SK-N-SH treated with all-trans-retinoic acid at 6 μM for 48 hours (cell line): ENCODE measurements at regions not wholly inside any gene's neighbourhood (a gene's known extent, or its start where the extent isn't known, plus 50 kb on each side); places are given as distances from the start of the nearest gene placed in this dataset.

Source experiments
- ATAC-seq: fragments of 200-7000 bp; cut with Tn5 transposase; 3 replicates; pipeline ENCODE4 v1.9.1; 2020; ENCODE audit warnings: mild to moderate bottlenecking, moderate library complexity
- ESRRG ChIP-seq: fragments of 250-450 bp; sonication (Bioruptor Pico); IDR thresholded peaks from 2 replicates; pipeline ENCODE4 v1.6.1; 2021; ENCODE audit warnings: mild to moderate bottlenecking
- ISL1 ChIP-seq: fragments of 250-450 bp; sonication (Bioruptor Pico); IDR thresholded peaks from 2 replicates; pipeline ENCODE4 v2.1.2; 2022; ENCODE audit warnings: mild to moderate bottlenecking, moderate library complexity
- OSR1 ChIP-seq: fragments of 250-450 bp; sonication (Bioruptor Pico); IDR thresholded peaks from 2 replicates; pipeline ENCODE4 v1.8.0; 2022; ENCODE audit warnings: moderate library complexity, mild to moderate bottlenecking, inconsistent platforms
- PATZ1 ChIP-seq: fragments of 250-450 bp; sonication (Bioruptor Pico); IDR thresholded peaks from 2 replicates; pipeline ENCODE4 v1.8.0; 2020; ENCODE audit warnings: mild to moderate bottlenecking, moderate library complexity, borderline replicate concordance
- PPARA ChIP-seq: fragments of 250-450 bp; sonication (Bioruptor Pico); IDR thresholded peaks from 2 replicates; pipeline ENCODE4 v1.5.0; 2020; ENCODE audit warnings: mild to moderate bottlenecking, borderline replicate concordance
- SNAI2 ChIP-seq: fragments of 250-450 bp; sonication (Bioruptor Pico); IDR thresholded peaks from 2 replicates; pipeline ENCODE4 v1.5.0; 2020; ENCODE audit warnings: mild to moderate bottlenecking, moderate library complexity
- TCF4 ChIP-seq: fragments of 250-450 bp; sonication (Bioruptor Pico); IDR thresholded peaks from 2 replicates; pipeline ENCODE4 v1.8.0; 2021; ENCODE audit warnings: mild to moderate bottlenecking, moderate library complexity, borderline replicate concordance
- TOX ChIP-seq: fragments of 250-450 bp; sonication (Bioruptor Pico); IDR thresholded peaks from 2 replicates; pipeline ENCODE4 v1.8.0; 2021; ENCODE audit warnings: mild to moderate bottlenecking, moderate library complexity, borderline replicate concordance
- ZNF8 ChIP-seq: fragments of 450-650 bp; formaldehyde crosslinking; IDR thresholded peaks from 2 replicates; pipeline ENCODE4 v1.5.0; 2020; ENCODE audit warnings: mild to moderate bottlenecking, moderate library complexity
- TF ChIP-seq, protein P1 (sequence below): fragments of 250-450 bp; sonication (Bioruptor Pico); IDR thresholded peaks from 2 replicates; pipeline ENCODE4 v1.5.0; 2020; ENCODE audit warnings: mild to moderate bottlenecking, moderate library complexity
- TF ChIP-seq, protein P2 (sequence below): fragments of 250-450 bp; sonication (Bioruptor Pico); IDR thresholded peaks from 2 replicates; pipeline ENCODE4 v1.5.1; 2021; ENCODE audit warnings: mild to moderate bottlenecking, moderate library complexity
- TF ChIP-seq, protein P3 (sequence below): fragments of 250-450 bp; sonication (Bioruptor Pico); IDR thresholded peaks from 2 replicates; pipeline ENCODE4 v1.8.0; 2021; ENCODE audit warnings: low read depth, mild to moderate bottlenecking, moderate library complexity, borderline replicate concordance

- no peak for ATAC-seq
- TF ChIP-seq, protein P1, sequence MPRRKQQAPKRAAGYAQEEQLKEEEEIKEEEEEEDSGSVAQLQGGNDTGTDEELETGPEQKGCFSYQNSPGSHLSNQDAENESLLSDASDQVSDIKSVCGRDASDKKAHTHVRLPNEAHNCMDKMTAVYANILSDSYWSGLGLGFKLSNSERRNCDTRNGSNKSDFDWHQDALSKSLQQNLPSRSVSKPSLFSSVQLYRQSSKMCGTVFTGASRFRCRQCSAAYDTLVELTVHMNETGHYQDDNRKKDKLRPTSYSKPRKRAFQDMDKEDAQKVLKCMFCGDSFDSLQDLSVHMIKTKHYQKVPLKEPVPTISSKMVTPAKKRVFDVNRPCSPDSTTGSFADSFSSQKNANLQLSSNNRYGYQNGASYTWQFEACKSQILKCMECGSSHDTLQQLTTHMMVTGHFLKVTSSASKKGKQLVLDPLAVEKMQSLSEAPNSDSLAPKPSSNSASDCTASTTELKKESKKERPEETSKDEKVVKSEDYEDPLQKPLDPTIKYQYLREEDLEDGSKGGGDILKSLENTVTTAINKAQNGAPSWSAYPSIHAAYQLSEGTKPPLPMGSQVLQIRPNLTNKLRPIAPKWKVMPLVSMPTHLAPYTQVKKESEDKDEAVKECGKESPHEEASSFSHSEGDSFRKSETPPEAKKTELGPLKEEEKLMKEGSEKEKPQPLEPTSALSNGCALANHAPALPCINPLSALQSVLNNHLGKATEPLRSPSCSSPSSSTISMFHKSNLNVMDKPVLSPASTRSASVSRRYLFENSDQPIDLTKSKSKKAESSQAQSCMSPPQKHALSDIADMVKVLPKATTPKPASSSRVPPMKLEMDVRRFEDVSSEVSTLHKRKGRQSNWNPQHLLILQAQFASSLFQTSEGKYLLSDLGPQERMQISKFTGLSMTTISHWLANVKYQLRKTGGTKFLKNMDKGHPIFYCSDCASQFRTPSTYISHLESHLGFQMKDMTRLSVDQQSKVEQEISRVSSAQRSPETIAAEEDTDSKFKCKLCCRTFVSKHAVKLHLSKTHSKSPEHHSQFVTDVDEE (CRISPR knock-in tag), result no peak
- TF ChIP-seq ISL1, result no peak
- TF ChIP-seq PPARA (CRISPR knock-in tag), result no peak
- TF ChIP-seq OSR1 (CRISPR knock-in tag), result no peak
- no peak for TF ChIP-seq ESRRG (CRISPR knock-in tag)
- no peak for TF ChIP-seq TOX
- TF ChIP-seq PATZ1 (CRISPR knock-in tag), result no peak
- TF ChIP-seq, protein P2, sequence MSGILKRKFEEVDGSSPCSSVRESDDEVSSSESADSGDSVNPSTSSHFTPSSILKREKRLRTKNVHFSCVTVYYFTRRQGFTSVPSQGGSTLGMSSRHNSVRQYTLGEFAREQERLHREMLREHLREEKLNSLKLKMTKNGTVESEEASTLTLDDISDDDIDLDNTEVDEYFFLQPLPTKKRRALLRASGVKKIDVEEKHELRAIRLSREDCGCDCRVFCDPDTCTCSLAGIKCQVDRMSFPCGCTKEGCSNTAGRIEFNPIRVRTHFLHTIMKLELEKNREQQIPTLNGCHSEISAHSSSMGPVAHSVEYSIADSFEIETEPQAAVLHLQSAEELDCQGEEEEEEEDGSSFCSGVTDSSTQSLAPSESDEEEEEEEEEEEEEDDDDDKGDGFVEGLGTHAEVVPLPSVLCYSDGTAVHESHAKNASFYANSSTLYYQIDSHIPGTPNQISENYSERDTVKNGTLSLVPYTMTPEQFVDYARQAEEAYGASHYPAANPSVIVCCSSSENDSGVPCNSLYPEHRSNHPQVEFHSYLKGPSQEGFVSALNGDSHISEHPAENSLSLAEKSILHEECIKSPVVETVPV (CRISPR knock-in tag), result no peak
- no peak for TF ChIP-seq TCF4 (CRISPR knock-in tag)
- TF ChIP-seq SNAI2 (CRISPR knock-in tag), result no peak
These were observed 665.6 kb upstream of the CXADR start for GRCh38 chr21:16847211-16847610.

- no peak for ATAC-seq
- TF ChIP-seq, protein P2 (CRISPR knock-in tag), result no peak
- TF ChIP-seq ESRRG (CRISPR knock-in tag) (no peak), OSR1 (CRISPR knock-in tag) (no peak), ZNF8 (CRISPR knock-in tag) (no peak)
- TF ChIP-seq, protein P3, sequence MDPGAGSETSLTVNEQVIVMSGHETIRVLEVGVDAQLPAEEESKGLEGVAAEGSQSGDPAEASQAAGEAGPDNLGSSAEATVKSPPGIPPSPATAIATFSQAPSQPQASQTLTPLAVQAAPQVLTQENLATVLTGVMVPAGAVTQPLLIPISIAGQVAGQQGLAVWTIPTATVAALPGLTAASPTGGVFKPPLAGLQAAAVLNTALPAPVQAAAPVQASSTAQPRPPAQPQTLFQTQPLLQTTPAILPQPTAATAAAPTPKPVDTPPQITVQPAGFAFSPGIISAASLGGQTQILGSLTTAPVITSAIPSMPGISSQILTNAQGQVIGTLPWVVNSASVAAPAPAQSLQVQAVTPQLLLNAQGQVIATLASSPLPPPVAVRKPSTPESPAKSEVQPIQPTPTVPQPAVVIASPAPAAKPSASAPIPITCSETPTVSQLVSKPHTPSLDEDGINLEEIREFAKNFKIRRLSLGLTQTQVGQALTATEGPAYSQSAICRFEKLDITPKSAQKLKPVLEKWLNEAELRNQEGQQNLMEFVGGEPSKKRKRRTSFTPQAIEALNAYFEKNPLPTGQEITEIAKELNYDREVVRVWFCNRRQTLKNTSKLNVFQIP (CRISPR knock-in tag), result no peak
- TF ChIP-seq, all 23 proteins: peak for 0
These were observed 661.8 kb upstream of the CXADR start for GRCh38 chr21:16851054-16851453.

GRCh38 chr21:16855164-16855667 lies 657.6 kb upstream of the CXADR start:
- TF ChIP-seq ZNF8 (CRISPR knock-in tag) (no peak), TCF4 (CRISPR knock-in tag) (no peak), ESRRG (CRISPR knock-in tag) (no peak)
- TF ChIP-seq, protein P2 (CRISPR knock-in tag), result no peak
- TF ChIP-seq, protein P3 (CRISPR knock-in tag), result no peak
- TF ChIP-seq, protein P1 (CRISPR knock-in tag), result no peak
- ATAC-seq, result no peak
